ENCODE measurements at regions not wholly inside any gene's neighbourhood (a gene's known extent, or its start where the extent isn't known, plus 50 kb on each side); places are given as distances from the start of the nearest gene placed in this dataset.

DNA sequence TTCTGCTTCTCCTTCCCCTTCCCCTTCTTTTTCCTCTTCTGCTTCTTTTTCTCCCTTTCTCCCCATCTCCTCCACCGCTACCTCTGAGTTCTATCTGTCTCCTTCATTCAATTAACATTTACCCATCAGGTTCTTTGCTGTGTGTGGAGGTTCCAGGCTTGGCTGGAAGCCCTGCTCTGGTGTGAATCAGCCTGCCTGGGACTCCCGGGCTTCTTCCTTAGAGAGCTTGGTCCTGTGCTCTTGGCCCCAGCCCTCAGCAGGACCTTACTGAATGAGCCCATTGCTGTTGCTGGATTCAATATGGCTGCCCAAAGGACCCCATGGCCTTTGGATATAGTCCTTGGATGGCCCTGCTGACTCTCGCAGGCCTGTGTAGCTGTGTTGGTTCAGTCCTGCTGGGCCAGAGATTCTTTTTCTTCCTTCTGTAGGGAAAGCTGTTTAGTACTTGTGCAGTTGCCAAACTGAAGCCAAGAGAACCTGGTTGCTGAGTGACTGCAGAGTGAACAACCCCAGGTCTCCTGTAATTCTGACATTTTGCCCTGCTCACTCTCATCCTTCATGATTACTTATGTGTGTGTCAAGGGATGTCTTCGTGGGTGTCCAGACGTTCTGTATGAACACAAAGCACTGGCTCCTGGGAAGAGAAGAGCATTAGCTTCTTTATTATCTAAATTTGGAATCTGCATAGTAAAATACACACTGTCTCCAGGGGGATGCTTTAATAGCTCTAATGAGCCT lies 81.0 kb upstream of the ZBED5 start:
- no peaks in the 10 kb centered on the region for H3K36me3 Mint-ChIP-seq
- no peak for ATAC-seq
- H3K27ac Mint-ChIP-seq: no peak overlapping the region

GRCh38 chr11:10938231-10938630 lies 80.4 kb upstream of the ZBED5 start:
- Mint-ChIP-seq H3K36me3 (no peaks in the 10 kb centered on the region), H3K9me3 (no peaks in the 10 kb centered on the region), H3K4me3 (no peak overlapping the region), H3K27ac (no peak overlapping the region), H3K27me3 (peaks cover 5% of the 10 kb centered on the region), H3K4me1 (peaks cover 13% of the 10 kb centered on the region)
- ATAC-seq: no peak

More for the DNA sequence above, 81.0 kb upstream of the ZBED5 start:
- Mint-ChIP-seq H3K27me3 (no peaks in the 10 kb centered on the region), H3K4me3 (no peak overlapping the region), H3K9me3 (no peaks in the 10 kb centered on the region), H3K4me1 (peaks cover 11% of the 10 kb centered on the region)

DNA sequence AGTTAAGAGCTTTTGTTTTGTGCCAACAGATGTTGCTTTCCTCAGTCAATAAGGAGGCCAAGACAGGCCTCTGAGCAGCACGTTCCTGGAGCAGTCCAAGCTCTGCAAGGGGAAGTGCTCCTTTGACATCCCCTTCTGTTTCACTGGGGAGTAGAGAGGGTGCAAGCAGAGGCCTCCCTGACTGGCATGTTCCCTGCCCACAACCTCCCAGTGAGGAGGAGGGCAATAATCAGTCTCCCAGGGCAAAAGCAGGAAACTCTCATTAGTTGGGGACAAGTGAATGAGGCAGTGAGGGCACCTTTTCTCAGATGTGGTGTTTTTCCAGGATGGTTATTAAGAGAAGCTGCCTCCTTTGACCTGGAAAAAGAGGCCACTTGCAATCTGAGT lies 79.5 kb upstream of the ZBED5 start:
- no peaks in the 10 kb centered on the region for H3K9me3 Mint-ChIP-seq
- H3K27ac Mint-ChIP-seq: no peak overlapping the region
- no peak for ATAC-seq
- H3K4me1 Mint-ChIP-seq: peaks cover 13% of the 10 kb centered on the region
- H3K36me3 Mint-ChIP-seq: no peaks in the 10 kb centered on the region
- H3K4me3 Mint-ChIP-seq: no peak overlapping the region
- peaks cover 14% of the 10 kb centered on the region for H3K27me3 Mint-ChIP-seq

GRCh38 chr11:10936626-10937384 lies 79.0 kb upstream of the ZBED5 start:
- Mint-ChIP-seq H3K4me3 (no peak overlapping the region), H3K4me1 (peaks cover 16% of the 10 kb centered on the region), H3K9me3 (no peaks in the 10 kb centered on the region), H3K36me3 (no peaks in the 10 kb centered on the region), H3K27ac (no peak overlapping the region), H3K27me3 (peaks cover 19% of the 10 kb centered on the region)
- ATAC-seq: no peak

DNA sequence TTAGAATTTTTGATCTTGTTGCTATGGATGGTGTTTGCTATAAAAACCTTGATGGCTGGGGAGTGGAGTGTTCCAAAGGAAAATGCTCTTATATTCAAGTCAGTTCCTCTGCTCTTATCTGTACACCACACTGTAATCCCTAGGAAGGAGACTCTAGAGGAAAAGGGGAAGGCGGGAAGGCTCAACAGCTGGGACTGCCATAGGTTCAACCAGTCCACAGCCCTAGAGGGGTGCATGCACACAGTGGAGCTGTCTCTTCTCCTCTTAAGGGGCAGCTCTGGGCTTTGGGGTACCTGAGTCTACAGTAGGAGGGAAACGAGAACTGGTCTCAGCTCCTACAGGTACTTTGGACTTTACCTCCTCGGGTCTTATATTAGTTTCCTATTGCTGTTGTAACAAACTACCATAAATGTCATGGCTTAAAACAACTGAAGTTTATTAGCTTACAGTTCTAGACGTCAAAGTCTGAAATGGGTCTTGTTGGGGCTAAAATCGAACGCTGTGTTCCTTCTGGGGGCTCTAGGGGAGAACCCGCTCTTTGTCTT lies 77.2 kb upstream of the ZBED5 start:
- H3K4me1 Mint-ChIP-seq: peaks cover 30% of the 10 kb centered on the region
- H3K27ac Mint-ChIP-seq: no peak overlapping the region
- no peaks in the 10 kb centered on the region for H3K36me3 Mint-ChIP-seq
- no peak for ATAC-seq
- H3K4me3 Mint-ChIP-seq: no peak overlapping the region
- H3K27me3 Mint-ChIP-seq: peaks cover 36% of the 10 kb centered on the region
- H3K9me3 Mint-ChIP-seq: no peaks in the 10 kb centered on the region

- Mint-ChIP-seq H3K4me1 (peaks cover 30% of the 10 kb centered on the region), H3K4me3 (peak overlapping the region; percentile 68), H3K27ac (no peak overlapping the region), H3K9me3 (no peaks in the 10 kb centered on the region), H3K27me3 (peaks cover 43% of the 10 kb centered on the region), H3K36me3 (no peaks in the 10 kb centered on the region)
- ATAC-seq: no peak
Observed at GRCh38 chr11:10934293-10934860, 76.5 kb upstream of the ZBED5 start.

DNA sequence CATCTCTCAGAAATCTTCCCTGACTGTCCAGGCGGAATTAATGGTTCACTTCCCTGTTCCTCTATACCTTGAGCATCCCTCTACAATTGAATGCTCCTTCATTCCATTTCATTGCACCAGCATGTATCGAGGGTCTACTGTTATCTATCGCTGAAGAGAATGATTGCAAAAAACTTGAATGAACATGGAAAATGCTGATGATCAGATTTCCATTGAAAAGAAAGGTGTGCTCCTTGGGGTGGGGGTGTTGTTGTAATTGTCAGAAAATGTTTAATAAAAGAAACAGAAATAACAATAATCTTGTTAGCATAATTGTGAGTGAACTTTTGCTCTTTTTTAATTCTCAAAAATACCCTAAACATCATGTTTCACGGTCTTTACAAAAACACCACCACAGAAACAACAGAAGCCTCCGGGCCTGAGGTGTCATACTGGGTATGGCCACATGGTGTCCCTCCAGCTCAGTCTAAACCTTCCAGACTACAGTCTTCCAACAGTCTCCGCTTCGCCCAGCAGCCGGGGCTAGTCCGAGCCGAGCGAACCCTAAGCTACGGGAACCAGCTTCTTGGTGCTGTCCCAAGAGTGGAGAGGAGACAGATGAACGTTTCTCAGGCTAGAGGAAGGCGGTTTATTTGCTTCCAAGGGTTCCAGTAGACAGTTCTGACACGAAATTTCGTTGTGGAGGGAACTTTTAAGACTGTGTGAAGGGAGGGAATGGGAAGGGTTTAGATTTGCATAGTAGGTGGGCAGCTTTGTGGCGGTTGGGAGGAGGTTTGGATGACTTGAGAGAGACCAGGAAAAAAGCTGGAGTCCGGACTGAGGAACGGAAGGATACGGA lies 75.8 kb upstream of the ZBED5 start:
- H3K9me3 Mint-ChIP-seq: no peaks in the 10 kb centered on the region
- peak; percentile 92 for ATAC-seq
- peaks cover 30% of the 10 kb centered on the region for H3K4me1 Mint-ChIP-seq
- peak overlapping the region; percentile 68 for H3K4me3 Mint-ChIP-seq
- H3K27me3 Mint-ChIP-seq: peaks cover 50% of the 10 kb centered on the region
- H3K27ac Mint-ChIP-seq: no peak overlapping the region
- no peaks in the 10 kb centered on the region for H3K36me3 Mint-ChIP-seq

DNA sequence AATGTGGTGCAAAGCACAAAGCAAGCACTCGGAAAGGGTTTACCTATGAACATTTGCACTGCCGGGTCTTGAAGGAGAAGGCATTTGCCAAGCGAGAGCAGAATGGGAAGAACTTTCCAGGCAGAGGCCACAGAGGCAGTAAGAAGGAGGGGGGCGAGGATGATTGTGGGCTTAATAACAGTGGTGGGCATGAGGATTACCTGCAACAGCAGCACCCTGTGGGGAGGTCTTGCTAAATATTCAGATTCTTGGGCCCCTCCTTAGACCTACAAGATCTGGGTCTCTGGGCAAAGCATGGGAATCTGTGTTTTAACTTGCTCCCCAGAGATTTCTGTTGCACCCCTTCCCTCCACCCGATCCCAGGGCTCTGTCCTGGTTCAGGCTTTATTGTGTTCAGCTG lies 75.1 kb upstream of the ZBED5 start:
- H3K4me1 Mint-ChIP-seq: peaks cover 30% of the 10 kb centered on the region
- peaks cover 55% of the 10 kb centered on the region for H3K27me3 Mint-ChIP-seq
- no peak for ATAC-seq
- H3K27ac Mint-ChIP-seq: no peak overlapping the region
- H3K36me3 Mint-ChIP-seq: no peaks in the 10 kb centered on the region
- H3K4me3 Mint-ChIP-seq: no peak overlapping the region
- no peaks in the 10 kb centered on the region for H3K9me3 Mint-ChIP-seq

DNA sequence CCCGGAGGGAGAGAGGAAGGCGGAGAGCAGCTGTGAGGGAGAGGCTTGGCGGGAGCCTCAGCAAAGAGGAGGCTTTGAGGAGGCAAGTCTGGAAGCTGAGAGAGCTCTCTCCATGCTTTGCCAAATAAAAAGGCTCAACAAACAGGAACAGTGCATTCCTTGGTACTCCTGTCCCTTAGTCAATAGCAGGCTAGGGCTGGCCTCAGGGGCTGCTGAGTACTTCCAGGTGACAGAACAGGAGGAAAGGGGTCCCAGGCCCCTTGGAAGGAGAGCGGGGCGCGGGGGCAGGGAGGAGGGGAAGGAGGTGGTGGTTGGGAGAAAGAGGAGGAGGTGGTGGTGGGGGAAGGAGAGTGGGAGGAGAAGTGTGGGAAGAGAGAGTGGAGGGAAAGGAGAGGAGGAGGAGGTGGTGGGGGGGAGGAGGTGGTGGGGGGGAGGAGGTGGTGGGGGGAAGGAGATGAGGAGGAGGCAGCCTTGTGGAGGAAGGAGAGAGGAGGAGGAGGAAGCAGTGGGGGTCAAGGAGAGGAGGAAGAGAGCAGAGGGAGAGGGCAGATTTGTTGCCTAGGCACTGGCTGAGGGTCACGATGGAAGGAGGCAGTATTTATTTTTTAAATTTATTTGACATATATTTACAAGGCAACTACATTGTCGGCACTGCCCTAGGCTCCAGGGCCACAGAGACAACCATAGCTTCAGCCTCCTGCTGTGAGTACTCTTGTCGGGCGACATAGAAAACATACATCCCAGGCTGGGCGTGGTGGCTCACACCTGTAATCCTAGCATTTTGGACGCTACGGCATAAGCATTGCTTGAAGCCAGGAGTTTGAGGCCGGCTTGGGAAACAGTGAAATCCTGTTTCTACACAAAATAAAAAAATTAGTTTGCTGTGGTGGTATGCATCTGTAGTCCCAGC lies 74.2 kb upstream of the ZBED5 start:
- no peak for ATAC-seq
- Mint-ChIP-seq H3K27me3 (peaks cover 55% of the 10 kb centered on the region), H3K9me3 (no peaks in the 10 kb centered on the region), H3K27ac (peak overlapping the region; percentile 53), H3K4me1 (peaks cover 30% of the 10 kb centered on the region), H3K36me3 (no peaks in the 10 kb centered on the region), H3K4me3 (peak overlapping the region; percentile 72)

DNA sequence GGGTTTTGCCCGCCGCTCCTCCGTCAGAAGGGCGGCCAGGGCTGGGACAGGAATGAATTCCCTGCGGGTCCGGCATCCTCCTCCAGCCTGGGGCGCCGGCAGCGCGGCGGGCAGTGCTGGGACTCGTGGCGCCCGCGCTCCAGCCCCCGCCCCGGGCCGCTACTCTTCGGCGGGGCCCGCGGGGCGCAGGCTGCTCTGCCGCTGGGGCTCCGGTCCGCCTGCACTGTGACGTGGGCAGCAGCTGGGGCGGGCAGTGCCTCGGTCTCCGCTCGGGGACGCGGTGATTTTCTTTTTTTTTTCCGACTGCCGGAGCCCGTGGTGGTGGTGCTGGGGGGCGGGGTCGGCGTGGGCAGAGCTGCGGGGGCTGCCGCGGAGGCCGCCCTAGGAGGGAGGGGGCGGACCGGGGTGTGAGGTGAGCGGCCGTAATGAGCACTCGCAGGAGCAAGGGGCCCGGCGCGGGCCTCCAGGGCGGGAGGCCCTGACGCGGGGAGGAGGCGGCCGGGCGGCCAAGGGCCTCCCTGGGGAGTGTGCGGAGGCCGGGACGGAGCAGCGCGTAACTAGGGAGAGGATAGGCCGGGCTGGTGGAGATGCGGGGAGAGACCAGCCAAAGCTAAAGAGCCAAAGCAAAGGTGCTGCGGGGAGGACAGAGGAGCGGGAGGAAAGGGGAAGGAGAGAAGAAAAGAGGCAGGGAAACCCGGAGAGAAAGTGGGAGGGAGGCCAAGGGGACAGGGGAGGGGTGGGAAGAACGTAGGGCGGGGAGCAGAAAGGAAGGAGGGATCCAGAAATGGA lies 73.3 kb upstream of the ZBED5 start:
- ATAC-seq: peak; percentile 67
- Mint-ChIP-seq H3K27ac (peak overlapping the region; percentile 53), H3K36me3 (no peaks in the 10 kb centered on the region), H3K9me3 (no peaks in the 10 kb centered on the region), H3K4me1 (peaks cover 30% of the 10 kb centered on the region), H3K27me3 (peaks cover 55% of the 10 kb centered on the region), H3K4me3 (peak overlapping the region; percentile 72)

DNA sequence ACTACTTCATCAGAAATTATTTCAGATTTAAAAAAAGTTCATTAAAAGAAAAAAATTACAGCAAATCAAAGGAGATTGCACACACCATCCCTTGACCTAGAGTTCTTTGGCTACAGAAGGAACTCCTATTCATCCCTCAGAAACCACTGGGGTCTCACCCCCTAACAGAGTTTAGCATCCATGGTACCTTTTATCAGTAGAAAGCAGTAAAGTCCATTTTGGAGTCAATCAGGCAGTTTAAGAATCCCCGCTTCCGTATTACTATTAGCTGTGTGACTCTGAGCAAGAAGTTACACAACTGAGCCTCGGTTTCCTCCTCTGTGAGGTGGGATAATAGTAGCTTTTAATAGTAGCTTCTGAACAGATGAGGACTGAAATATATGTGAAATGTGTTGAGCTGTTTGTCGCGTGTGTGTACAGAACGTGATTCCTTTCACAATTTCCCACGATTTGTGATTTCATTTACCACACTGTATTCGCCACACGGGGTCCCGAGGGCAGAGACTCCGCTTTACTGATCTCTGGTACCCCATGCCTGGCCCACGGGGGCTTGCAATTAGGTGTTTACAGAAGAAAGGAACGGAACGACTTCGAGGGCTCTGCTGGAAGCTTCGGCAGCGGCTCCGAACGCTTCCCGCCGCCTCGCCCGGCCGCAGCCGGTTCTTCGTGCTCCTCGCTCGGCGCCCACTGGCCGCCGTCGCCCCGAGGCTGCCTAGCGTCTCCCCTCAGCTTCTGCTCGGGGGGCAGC lies 72.5 kb upstream of the ZBED5 start:
- peak overlapping the region; percentile 53 for H3K27ac Mint-ChIP-seq
- H3K4me1 Mint-ChIP-seq: peaks cover 30% of the 10 kb centered on the region
- no peaks in the 10 kb centered on the region for H3K36me3 Mint-ChIP-seq
- peaks cover 55% of the 10 kb centered on the region for H3K27me3 Mint-ChIP-seq
- peak overlapping the region; percentile 72 for H3K4me3 Mint-ChIP-seq
- no peak for ATAC-seq
- H3K9me3 Mint-ChIP-seq: no peaks in the 10 kb centered on the region

DNA sequence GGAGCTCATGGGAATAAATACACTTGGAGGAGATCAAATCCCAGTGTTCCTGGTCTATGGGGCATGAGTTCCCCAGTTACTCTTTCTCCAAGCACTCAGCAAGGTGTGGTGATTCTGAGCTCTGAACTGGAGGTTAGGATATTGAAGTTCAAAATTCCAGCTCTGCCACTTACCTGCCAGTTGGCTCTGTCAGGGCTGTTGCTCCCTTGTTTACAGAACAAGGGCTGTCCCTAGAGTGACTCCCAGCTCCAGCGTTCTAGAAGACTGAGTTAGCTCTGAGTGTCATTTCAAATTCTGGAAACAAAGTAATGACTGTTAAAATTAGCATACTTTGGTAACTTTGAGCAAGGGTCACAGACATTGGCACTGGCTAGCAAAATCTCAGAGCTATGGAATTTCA lies 69.7 kb upstream of the ZBED5 start:
- Mint-ChIP-seq H3K36me3 (no peaks in the 10 kb centered on the region), H3K4me3 (no peak overlapping the region), H3K4me1 (peaks cover 17% of the 10 kb centered on the region), H3K27ac (no peak overlapping the region), H3K9me3 (no peaks in the 10 kb centered on the region), H3K27me3 (peaks cover 43% of the 10 kb centered on the region)
- no peak for ATAC-seq

DNA sequence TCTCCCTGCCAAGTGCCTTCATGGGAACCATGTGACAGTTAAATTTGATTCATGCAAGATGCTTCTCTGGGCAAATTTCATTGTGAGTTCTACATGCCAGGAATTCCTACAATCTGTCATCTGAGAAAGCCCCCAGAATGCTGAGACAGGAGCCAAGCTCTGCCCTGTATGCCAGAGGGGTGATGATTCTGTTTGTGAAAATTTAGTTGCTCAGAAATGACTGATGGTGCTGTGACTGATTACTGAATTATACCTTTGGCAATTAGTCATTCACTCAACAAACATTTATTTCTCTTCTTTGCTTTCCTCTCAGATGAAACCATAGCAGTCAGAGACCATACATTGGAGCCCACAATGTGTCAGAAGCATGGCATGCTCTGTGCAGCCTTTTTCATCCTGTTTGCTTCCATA lies 69.0 kb upstream of the ZBED5 start:
- Mint-ChIP-seq H3K9me3 (no peaks in the 10 kb centered on the region), H3K27me3 (peaks cover 36% of the 10 kb centered on the region), H3K4me3 (no peak overlapping the region), H3K36me3 (no peaks in the 10 kb centered on the region), H3K4me1 (peaks cover 15% of the 10 kb centered on the region), H3K27ac (no peak overlapping the region)
- no peak for ATAC-seq

All from stimulated activated memory B cell treated with anti-CD40 and anti-IgM and Interleukin-4, amounts not matched to agents 10 μg/mL and 1 μg/mL and 100 μg/mL, for 72 hours (primary cell).